ENCODE measurements at regions not wholly inside any gene's neighbourhood (a gene's known extent, or its start where the extent isn't known, plus 50 kb on each side); places are given as distances from the start of the nearest gene placed in this dataset.

DNA sequence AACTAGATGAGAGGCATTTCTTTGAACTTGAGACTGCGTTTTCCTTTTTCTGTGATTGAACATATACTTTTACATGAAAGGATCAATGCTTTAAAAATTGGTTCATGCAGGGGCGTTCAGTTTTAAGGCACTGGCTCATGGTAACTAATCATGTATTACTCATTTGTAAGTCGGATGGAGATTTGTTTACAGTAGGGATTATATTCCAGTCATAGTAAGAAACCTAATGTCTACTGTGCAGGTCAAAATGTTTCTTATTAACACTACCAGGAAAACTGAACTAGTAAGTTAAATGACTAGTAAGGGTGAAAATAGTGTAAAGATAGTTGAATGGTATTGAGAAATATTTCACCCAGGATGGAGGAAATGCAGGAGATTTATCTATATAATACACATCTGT is 258.8 kb upstream of the GBE1 start:
- ATAC-seq (replicated peaks) = no peak
- H3K27me3 Mint-ChIP-seq = no peaks in the 10 kb centered on the region
- no peaks in the 10 kb centered on the region for H3K36me3 Mint-ChIP-seq (ENCODE audit: low read depth)
- H3K9me3 Mint-ChIP-seq = peaks cover 8% of the 10 kb centered on the region
- no peak overlapping the region for H3K27ac Mint-ChIP-seq
- H3K4me3 Mint-ChIP-seq = no peak overlapping the region
- no peaks in the 10 kb centered on the region for H3K4me1 Mint-ChIP-seq

DNA sequence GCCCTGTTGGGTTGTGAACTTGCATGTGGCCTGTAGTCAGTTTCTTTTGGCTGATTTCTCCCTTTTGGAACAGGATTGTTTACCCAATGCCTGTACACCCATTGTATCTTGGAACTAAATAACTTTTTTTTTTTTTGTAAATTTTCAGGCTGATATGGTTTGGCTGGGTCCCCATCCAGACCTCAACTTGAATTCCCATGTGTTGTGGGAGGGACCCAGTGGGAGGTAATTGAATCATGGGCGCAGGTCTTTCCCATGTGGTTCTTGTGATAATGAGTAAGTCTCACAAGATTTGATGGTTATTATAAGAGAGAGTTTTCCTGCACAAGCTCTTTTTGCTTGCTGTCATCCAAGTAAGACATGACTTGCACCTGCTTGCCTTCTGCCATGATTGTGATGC is 253.8 kb upstream of the GBE1 start:
- peaks cover 14% of the 10 kb centered on the region for H3K9me3 Mint-ChIP-seq

GRCh38 chr3:82012775-82013174 is 251.3 kb upstream of the GBE1 start:
- H3K36me3 Mint-ChIP-seq (ENCODE audit: low read depth) = no peaks in the 10 kb centered on the region
- H3K4me3 Mint-ChIP-seq = no peak overlapping the region
- H3K4me1 Mint-ChIP-seq = no peaks in the 10 kb centered on the region
- H3K27me3 Mint-ChIP-seq = peaks cover 3% of the 10 kb centered on the region
- peaks cover 21% of the 10 kb centered on the region for H3K9me3 Mint-ChIP-seq
- no peak for ATAC-seq (replicated peaks)
- H3K27ac Mint-ChIP-seq = no peak overlapping the region

More for the DNA sequence above, 253.8 kb upstream of the GBE1 start:
- Mint-ChIP-seq H3K4me3 (no peak overlapping the region), H3K27ac (no peak overlapping the region), H3K36me3 (ENCODE audit: low read depth) (no peaks in the 10 kb centered on the region), H3K4me1 (no peaks in the 10 kb centered on the region), H3K27me3 (no peaks in the 10 kb centered on the region)
- no peak for ATAC-seq (replicated peaks)

DNA sequence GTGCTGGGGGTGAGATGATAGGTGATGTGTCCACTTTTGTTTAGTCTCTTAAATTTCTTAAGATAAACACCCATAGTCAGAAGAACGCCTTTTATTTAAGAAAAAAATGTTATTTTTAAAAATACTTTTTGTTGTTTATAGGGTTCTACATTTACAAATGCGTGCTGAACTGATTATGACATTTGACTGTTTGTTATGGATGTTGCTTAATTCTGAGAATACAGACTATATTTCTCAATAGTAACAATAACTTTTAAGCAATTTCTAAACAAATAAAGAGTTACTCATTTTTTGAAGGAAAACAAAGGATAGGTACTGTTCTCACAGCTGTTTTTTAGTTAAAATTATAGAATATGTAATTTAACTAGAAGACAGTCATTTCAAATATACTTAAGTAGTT is 249.9 kb upstream of the GBE1 start:
- no peaks in the 10 kb centered on the region for H3K4me1 Mint-ChIP-seq
- H3K4me3 Mint-ChIP-seq = no peak overlapping the region
- peaks cover 3% of the 10 kb centered on the region for H3K27me3 Mint-ChIP-seq
- no peak for ATAC-seq (replicated peaks)
- peaks cover 21% of the 10 kb centered on the region for H3K9me3 Mint-ChIP-seq
- H3K36me3 Mint-ChIP-seq (ENCODE audit: low read depth) = no peaks in the 10 kb centered on the region
- no peak overlapping the region for H3K27ac Mint-ChIP-seq

- Mint-ChIP-seq H3K4me3 (no peak overlapping the region), H3K27me3 (peaks cover 3% of the 10 kb centered on the region), H3K9me3 (peaks cover 7% of the 10 kb centered on the region)
Measured at GRCh38 chr3:82005266-82005665, 243.8 kb upstream of the GBE1 start.

GRCh38 chr3:82004266-82004665 is 242.8 kb upstream of the GBE1 start:
- Mint-ChIP-seq H3K4me1 (no peaks in the 10 kb centered on the region), H3K36me3 (ENCODE audit: low read depth) (no peaks in the 10 kb centered on the region), H3K9me3 (peaks cover 7% of the 10 kb centered on the region), H3K4me3 (no peak overlapping the region), H3K27me3 (peaks cover 3% of the 10 kb centered on the region), H3K27ac (no peak overlapping the region)
- no peak for ATAC-seq (replicated peaks)

More at GRCh38 chr3:82005266-82005665, 243.8 kb upstream of the GBE1 start:
- H3K4me1 Mint-ChIP-seq = no peaks in the 10 kb centered on the region
- no peak overlapping the region for H3K27ac Mint-ChIP-seq
- ATAC-seq (replicated peaks) = no peak
- no peaks in the 10 kb centered on the region for H3K36me3 Mint-ChIP-seq (ENCODE audit: low read depth)

GRCh38 chr3:82002986-82003642 is 241.7 kb upstream of the GBE1 start:
- no peaks in the 10 kb centered on the region for H3K4me1 Mint-ChIP-seq
- no peak for ATAC-seq (replicated peaks)
- H3K9me3 Mint-ChIP-seq = no peaks in the 10 kb centered on the region
- no peaks in the 10 kb centered on the region for H3K36me3 Mint-ChIP-seq (ENCODE audit: low read depth)
- H3K4me3 Mint-ChIP-seq = no peak overlapping the region
- no peak overlapping the region for H3K27ac Mint-ChIP-seq
- no peaks in the 10 kb centered on the region for H3K27me3 Mint-ChIP-seq

DNA sequence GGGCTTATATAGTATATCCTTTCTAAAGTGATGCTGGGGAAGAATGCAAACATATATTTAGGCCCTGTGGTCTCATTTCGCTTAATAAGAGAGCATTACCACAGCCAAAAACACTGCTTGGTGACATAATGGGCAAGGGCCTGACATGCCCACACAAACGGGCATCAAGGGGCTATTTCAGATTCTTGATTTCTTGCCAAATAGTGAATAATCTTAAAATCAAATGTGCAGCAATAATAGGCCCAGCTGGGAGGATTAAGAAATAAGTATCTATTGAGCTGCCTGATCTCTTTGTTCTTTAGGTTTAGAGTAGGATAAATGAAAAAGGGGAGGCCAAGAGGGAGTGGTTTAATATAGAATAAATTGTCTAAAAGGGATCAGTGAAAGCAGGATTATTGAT is 241.0 kb upstream of the GBE1 start:
- H3K27ac Mint-ChIP-seq = no peak overlapping the region
- H3K36me3 Mint-ChIP-seq (ENCODE audit: low read depth) = no peaks in the 10 kb centered on the region
- H3K9me3 Mint-ChIP-seq = no peaks in the 10 kb centered on the region
- ATAC-seq (replicated peaks) = no peak
- no peaks in the 10 kb centered on the region for H3K4me1 Mint-ChIP-seq
- no peaks in the 10 kb centered on the region for H3K27me3 Mint-ChIP-seq
- no peak overlapping the region for H3K4me3 Mint-ChIP-seq

DNA sequence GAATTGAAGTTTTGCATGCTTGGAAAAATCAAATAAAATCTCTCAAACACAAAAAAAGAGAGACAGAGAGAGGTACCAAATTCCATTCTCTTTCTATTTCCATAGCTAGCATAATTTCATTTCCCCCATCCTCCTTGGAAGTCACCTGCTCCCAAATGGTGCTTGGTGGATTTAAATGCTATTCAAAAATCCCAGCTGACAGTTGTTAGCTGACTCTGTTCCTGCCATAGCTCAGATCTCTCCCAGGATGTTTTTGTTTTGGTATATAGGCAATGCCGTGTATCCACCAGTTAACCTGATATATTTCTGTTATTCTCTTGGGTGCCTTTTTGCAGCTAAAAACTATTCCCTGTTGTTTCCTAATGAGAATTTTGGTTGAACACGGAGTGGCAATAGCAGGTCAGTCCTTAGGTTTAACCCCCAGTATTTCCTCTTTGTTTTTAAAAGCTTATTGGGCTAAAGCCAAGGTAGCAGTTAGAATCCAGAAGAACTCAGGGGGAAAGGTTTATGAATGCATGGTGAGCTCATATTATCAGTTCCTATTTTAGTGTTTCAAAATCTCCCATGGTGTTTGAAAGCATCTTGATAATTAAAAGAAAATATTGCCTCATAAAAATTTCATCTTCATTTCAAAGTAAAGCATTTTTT is 240.0 kb upstream of the GBE1 start:
- no peak overlapping the region for H3K4me3 Mint-ChIP-seq
- H3K27ac Mint-ChIP-seq = no peak overlapping the region
- H3K4me1 Mint-ChIP-seq = no peaks in the 10 kb centered on the region
- ATAC-seq (replicated peaks) = no peak
- H3K9me3 Mint-ChIP-seq = peaks cover 2% of the 10 kb centered on the region
- H3K36me3 Mint-ChIP-seq (ENCODE audit: low read depth) = no peaks in the 10 kb centered on the region
- H3K27me3 Mint-ChIP-seq = no peaks in the 10 kb centered on the region

- no peak overlapping the region for H3K4me3 Mint-ChIP-seq
- H3K27me3 Mint-ChIP-seq = no peaks in the 10 kb centered on the region
- no peaks in the 10 kb centered on the region for H3K36me3 Mint-ChIP-seq (ENCODE audit: low read depth)
- no peak overlapping the region for H3K27ac Mint-ChIP-seq
- peaks cover 5% of the 10 kb centered on the region for H3K9me3 Mint-ChIP-seq
- H3K4me1 Mint-ChIP-seq = no peaks in the 10 kb centered on the region
- ATAC-seq (replicated peaks) = no peak
Measured at GRCh38 chr3:82000773-82001172, 239.3 kb upstream of the GBE1 start.

DNA sequence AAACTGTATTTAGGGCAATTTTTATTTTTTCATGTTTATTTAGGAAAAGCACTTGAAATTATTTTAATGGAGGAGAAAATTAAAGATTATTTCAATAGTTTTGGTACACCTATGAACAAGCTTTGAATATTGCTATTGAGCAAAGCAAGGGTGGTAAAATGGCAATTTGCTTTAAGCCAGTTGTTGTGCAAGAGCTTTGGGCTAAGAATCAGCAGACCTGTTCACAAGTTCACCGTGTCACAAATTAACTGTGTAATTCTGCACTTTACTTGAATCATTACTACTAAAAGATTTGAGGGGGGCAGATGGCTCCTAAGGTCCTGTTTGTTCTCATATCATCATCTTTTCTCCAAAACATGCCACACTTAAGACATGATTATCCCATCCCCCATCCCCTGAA is 238.9 kb upstream of the GBE1 start:
- no peaks in the 10 kb centered on the region for H3K27me3 Mint-ChIP-seq
- ATAC-seq (replicated peaks) = no peak
- no peak overlapping the region for H3K4me3 Mint-ChIP-seq
- H3K9me3 Mint-ChIP-seq = peaks cover 5% of the 10 kb centered on the region
- no peaks in the 10 kb centered on the region for H3K4me1 Mint-ChIP-seq
- no peaks in the 10 kb centered on the region for H3K36me3 Mint-ChIP-seq (ENCODE audit: low read depth)
- no peak overlapping the region for H3K27ac Mint-ChIP-seq

GRCh38 chr3:81998907-81999306 is 237.5 kb upstream of the GBE1 start:
- no peak for ATAC-seq (replicated peaks)
- H3K4me3 Mint-ChIP-seq = no peak overlapping the region
- H3K4me1 Mint-ChIP-seq = no peaks in the 10 kb centered on the region
- H3K27ac Mint-ChIP-seq = no peak overlapping the region
- H3K9me3 Mint-ChIP-seq = peaks cover 5% of the 10 kb centered on the region
- H3K36me3 Mint-ChIP-seq (ENCODE audit: low read depth) = no peaks in the 10 kb centered on the region
- no peaks in the 10 kb centered on the region for H3K27me3 Mint-ChIP-seq

DNA sequence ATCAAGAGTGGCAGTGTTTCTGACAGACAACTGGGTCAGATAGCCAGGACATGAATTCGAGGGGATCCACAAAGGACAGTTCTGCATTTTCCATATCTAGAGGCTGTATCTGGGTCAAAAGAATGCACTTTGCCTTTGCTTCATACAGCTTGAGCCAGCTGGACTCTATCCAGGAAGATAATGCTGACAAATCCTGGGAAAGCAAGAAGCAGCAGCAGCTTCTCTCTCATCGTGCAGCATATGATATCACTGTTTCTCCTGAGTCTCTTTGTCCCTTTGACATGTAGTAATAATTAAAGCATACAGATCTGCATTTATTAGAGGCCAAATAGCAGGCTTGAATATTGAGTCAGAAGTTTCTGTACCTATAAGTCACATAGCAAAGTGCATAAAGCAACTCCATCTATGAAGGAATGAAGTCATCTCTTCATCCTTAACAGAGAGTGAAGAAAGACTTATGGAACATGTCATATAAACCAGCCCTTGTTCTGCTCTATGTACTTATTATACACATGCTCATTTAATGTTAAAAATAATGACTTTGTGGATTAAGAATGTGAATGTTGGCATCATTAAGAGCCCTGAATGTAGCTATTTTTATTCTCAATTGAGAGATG is 236.8 kb upstream of the GBE1 start:
- Mint-ChIP-seq H3K36me3 (ENCODE audit: low read depth) (no peaks in the 10 kb centered on the region), H3K4me3 (no peak overlapping the region), H3K27me3 (no peaks in the 10 kb centered on the region), H3K4me1 (no peaks in the 10 kb centered on the region), H3K27ac (no peak overlapping the region), H3K9me3 (peaks cover 5% of the 10 kb centered on the region)
- no peak for ATAC-seq (replicated peaks)

DNA sequence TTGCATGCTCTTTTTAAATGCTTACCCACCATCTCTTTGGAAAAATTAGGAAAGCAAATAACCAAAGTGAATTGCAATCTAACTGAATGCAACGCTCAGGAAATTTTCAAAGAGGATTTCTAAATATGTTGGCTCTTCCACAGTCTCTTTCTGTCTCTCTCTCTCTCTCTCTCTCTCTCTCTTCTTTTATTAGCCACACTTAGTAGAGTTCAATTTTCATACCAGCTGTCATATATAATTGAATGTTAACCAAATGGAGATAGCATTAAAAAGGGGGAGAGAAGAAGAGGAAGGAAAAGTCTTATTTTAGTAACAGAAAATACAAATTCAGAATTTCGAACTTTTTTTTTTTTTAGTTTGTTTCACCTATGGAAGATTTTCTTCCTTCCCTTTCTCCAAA is 235.9 kb upstream of the GBE1 start:
- no peak overlapping the region for H3K4me3 Mint-ChIP-seq
- no peaks in the 10 kb centered on the region for H3K4me1 Mint-ChIP-seq
- H3K36me3 Mint-ChIP-seq (ENCODE audit: low read depth) = no peaks in the 10 kb centered on the region
- H3K9me3 Mint-ChIP-seq = peaks cover 5% of the 10 kb centered on the region
- H3K27me3 Mint-ChIP-seq = no peaks in the 10 kb centered on the region
- no peak for ATAC-seq (replicated peaks)
- no peak overlapping the region for H3K27ac Mint-ChIP-seq

DNA sequence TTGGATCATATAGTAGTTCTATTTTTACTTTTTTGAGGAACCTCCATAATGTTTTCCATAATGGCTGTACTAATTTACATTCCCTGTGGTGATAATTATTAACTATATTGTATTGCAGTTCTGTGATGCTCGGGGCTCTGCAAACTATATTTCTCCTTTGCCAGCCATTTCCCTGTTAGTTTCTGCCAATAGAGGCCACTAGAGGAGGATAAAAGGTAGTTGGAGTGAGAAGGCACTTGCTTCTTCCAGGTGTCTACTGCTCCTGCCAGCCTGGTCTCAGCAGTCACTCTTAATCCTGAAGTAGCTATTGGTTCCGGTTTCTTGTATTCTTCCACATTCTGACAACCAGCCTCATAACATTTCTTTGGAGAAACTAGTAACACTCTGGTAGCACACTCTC is 233.9 kb upstream of the GBE1 start:
- H3K4me1 Mint-ChIP-seq = no peaks in the 10 kb centered on the region
- no peak for ATAC-seq (replicated peaks)
- peaks cover 5% of the 10 kb centered on the region for H3K9me3 Mint-ChIP-seq
- no peaks in the 10 kb centered on the region for H3K36me3 Mint-ChIP-seq (ENCODE audit: low read depth)
- H3K27me3 Mint-ChIP-seq = no peaks in the 10 kb centered on the region
- no peak overlapping the region for H3K4me3 Mint-ChIP-seq
- H3K27ac Mint-ChIP-seq = no peak overlapping the region
